PC-9 (cell line): ENCODE measurements at regions not wholly inside any gene's neighbourhood (a gene's known extent, or its start where the extent isn't known, plus 50 kb on each side); places are given as distances from the start of the nearest gene placed in this dataset.

Experiments
- BruUV-seq: library from RNA; stranded (reverse); fragments of 400-500 nt; replicated peaks from 2 replicates; lab custom pipeline; 2021; lab: Mats Ljungman, UMichigan
- CTCF ChIA-PET: fragments of 300-600 bp; sonication (Branson Sonifier 250); formaldehyde crosslinking; loops from one replicate; lab custom pipeline; 2022; ENCODE audit warnings: antibody characterized with exemption; lab: Charles Lee
- POLR2A ChIA-PET: fragments of 300-600 bp; sonication (Branson Sonifier 250); formaldehyde crosslinking; loops from one replicate; lab custom pipeline; 2022; ENCODE audit warnings: antibody characterized with exemption; ENCODE audit not compliant: unreplicated experiment; lab: Charles Lee
- DNase-seq, 2 experiments: peaks; one replicate each; pipeline versions ENCODE4 v3.0.0 to v3.0.0-alpha.2; 2015 to 2022; ENCODE audit warnings: mixed read lengths in 1 of 2
- H2AFZ ChIP-seq: fragments of 200-600 bp; sonication (generic); 2 replicates; pipeline ENCODE4 v1.8.1; 2017; ENCODE audit warnings: antibody characterized with exemption
- H3F3A ChIP-seq: fragments of 200-600 bp; sonication (generic); 2 replicates; pipeline ENCODE4 v1.8.1; 2017; ENCODE audit warnings: antibody characterized with exemption, mild to moderate bottlenecking, low read depth; ENCODE audit not compliant: insufficient read depth
- H3K27ac ChIP-seq: fragments of 200-600 bp; sonication (generic); 2 replicates; pipeline ENCODE4 v1.6.1; 2016; ENCODE audit warnings: mixed run types
- H3K27me3 ChIP-seq: fragments of 200-600 bp; sonication (generic); 2 replicates; pipeline ENCODE4 v1.6.1; 2016; ENCODE audit warnings: low read depth, mixed run types; ENCODE audit not compliant: insufficient read depth
- H3K36me3 ChIP-seq: fragments of 200-600 bp; sonication (generic); 2 replicates; pipeline ENCODE4 v1.6.1; 2016; ENCODE audit warnings: low read depth, mixed run types
- H3K4me1 ChIP-seq: fragments of 200-600 bp; sonication (generic); replicated peaks from 2 replicates; pipeline ENCODE4 v1.6.1; 2016; ENCODE audit warnings: mixed run types; ENCODE audit not compliant: insufficient read depth
- H3K4me2 ChIP-seq: fragments of 200-600 bp; sonication (generic); 2 replicates; pipeline ENCODE4 v1.6.1; 2017; ENCODE audit warnings: mixed run types
- H3K4me3 ChIP-seq: fragments of 200-600 bp; sonication (generic); 2 replicates; pipeline ENCODE4 v1.6.1; 2016; ENCODE audit warnings: mixed run types
- H3K79me2 ChIP-seq: fragments of 200-600 bp; sonication (generic); 2 replicates; pipeline ENCODE4 v1.6.1; 2017; ENCODE audit warnings: low read depth, mixed run types
- H3K9me2 ChIP-seq: fragments of 200-600 bp; sonication (generic); 2 replicates; pipeline ENCODE4 v1.8.1; 2017; ENCODE audit warnings: mild to moderate bottlenecking; ENCODE audit not compliant: insufficient read depth
- H3K9me3 ChIP-seq: fragments of 200-600 bp; sonication (generic); 2 replicates; pipeline ENCODE4 v1.8.1; 2016; ENCODE audit warnings: low read depth; ENCODE audit not compliant: insufficient read depth
- H4K20me1 ChIP-seq: fragments of 200-600 bp; sonication (generic); 2 replicates; pipeline ENCODE4 v1.8.1; 2017; ENCODE audit not compliant: insufficient read depth
- EZH2 ChIP-seq: fragments of 200-600 bp; sonication (generic); IDR thresholded peaks from 2 replicates; pipeline ENCODE4 v1.8.0; 2017; ENCODE audit warnings: antibody characterized with exemption, low read depth
- intact Hi-C: fragments of 100-400 bp; cut with micrococcal nuclease; formaldehyde crosslinking; loops from one replicate; pipeline ENCODE4 v1.10.0; 2022; ENCODE audit not compliant: unreplicated experiment
- TF ChIP-seq, protein P1 (sequence below): fragments of 200-600 bp; sonication (generic); conservative IDR thresholded peaks from 2 replicates; pipeline ENCODE4 v1.6.1; 2017; ENCODE audit warnings: mixed run types, antibody characterized with exemption, mild to moderate bottlenecking, moderate library complexity

DNA sequence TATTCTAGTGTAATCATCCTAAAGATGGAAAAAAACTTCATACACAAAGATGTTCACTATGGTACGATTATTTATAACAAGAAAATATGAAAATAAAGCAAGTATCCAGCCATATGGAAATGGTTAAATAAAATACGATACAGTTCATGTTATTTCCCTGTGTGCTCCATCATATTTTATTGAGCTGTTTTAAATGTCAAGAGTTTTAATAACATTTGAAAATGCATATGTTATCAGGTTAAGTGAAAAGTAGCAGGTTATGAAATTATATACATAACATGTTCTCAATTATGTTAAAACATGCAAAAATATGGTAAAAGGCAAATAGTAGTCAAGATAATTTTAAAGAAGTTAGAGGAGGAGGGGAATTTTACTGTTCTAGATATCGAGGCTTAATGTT, 192.0 kb downstream of the HNRNPD start:
- H3K4me2 ChIP-seq, result no peak overlapping the region
- H3K4me3 ChIP-seq, result no peak overlapping the region
- H4K20me1 ChIP-seq, result no peaks in the 10 kb centered on the region
- intact Hi-C loops, result no loop called here
- ChIA-PET CTCF (no interaction called here), POLR2A (no interaction called here)
- H3K9me2 ChIP-seq, result no peaks in the 10 kb centered on the region
- H3K9me3 ChIP-seq, result no peaks in the 10 kb centered on the region
- H2AFZ ChIP-seq, result no peak overlapping the region
- H3K79me2 ChIP-seq, result no peaks in the 10 kb centered on the region
- no peak overlapping the region for H3K27ac ChIP-seq
- no peak for DNase-seq
- no peak for TF ChIP-seq EZH2
- TF ChIP-seq, protein P1, sequence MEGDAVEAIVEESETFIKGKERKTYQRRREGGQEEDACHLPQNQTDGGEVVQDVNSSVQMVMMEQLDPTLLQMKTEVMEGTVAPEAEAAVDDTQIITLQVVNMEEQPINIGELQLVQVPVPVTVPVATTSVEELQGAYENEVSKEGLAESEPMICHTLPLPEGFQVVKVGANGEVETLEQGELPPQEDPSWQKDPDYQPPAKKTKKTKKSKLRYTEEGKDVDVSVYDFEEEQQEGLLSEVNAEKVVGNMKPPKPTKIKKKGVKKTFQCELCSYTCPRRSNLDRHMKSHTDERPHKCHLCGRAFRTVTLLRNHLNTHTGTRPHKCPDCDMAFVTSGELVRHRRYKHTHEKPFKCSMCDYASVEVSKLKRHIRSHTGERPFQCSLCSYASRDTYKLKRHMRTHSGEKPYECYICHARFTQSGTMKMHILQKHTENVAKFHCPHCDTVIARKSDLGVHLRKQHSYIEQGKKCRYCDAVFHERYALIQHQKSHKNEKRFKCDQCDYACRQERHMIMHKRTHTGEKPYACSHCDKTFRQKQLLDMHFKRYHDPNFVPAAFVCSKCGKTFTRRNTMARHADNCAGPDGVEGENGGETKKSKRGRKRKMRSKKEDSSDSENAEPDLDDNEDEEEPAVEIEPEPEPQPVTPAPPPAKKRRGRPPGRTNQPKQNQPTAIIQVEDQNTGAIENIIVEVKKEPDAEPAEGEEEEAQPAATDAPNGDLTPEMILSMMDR, result no peak
- BruUV-seq, result no TSS peak
- no peaks in the 10 kb centered on the region for H3K36me3 ChIP-seq
- H3K4me1 ChIP-seq, result no peaks in the 10 kb centered on the region
- H3K27me3 ChIP-seq, result no peaks in the 10 kb centered on the region
- no peaks in the 10 kb centered on the region for H3F3A ChIP-seq

DNA sequence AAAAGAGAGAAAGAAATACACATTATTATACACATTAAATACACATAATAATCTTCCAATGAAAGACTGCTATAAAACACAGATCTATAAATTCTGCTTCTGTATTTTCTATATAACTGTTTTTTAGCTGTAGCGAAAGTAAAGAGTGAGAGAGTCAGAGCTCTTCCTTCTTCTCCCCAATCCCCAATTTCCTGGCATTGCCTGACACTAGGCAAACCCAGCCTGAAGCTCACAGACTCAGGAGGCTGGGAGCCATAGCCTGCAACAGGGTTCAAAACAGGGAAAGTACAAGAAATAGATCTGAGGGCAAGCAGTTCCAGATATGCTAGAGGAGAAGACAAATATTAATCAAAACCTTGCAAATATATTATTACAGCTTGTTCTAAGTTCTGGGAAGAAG, 201.6 kb downstream of the HNRNPD start:
- H3F3A ChIP-seq, result no peaks in the 10 kb centered on the region
- CTCF ChIA-PET, result no interaction called here
- H3K9me2 ChIP-seq, result no peaks in the 10 kb centered on the region
- DNase-seq, result no peak
- no TSS peak for BruUV-seq
- no peak overlapping the region for H3K27ac ChIP-seq
- no peaks in the 10 kb centered on the region for H3K79me2 ChIP-seq
- intact Hi-C loops, result no loop called here
- H4K20me1 ChIP-seq, result no peaks in the 10 kb centered on the region
- H2AFZ ChIP-seq, result no peak overlapping the region
- TF ChIP-seq, protein P1, result no peak
- no peak for TF ChIP-seq EZH2
- H3K27me3 ChIP-seq, result no peaks in the 10 kb centered on the region
- H3K9me3 ChIP-seq, result no peaks in the 10 kb centered on the region
- H3K4me2 ChIP-seq, result no peak overlapping the region
- H3K4me3 ChIP-seq, result no peak overlapping the region
- H3K36me3 ChIP-seq, result no peaks in the 10 kb centered on the region
- POLR2A ChIA-PET, result no interaction called here
- H3K4me1 ChIP-seq, result no peaks in the 10 kb centered on the region

DNA sequence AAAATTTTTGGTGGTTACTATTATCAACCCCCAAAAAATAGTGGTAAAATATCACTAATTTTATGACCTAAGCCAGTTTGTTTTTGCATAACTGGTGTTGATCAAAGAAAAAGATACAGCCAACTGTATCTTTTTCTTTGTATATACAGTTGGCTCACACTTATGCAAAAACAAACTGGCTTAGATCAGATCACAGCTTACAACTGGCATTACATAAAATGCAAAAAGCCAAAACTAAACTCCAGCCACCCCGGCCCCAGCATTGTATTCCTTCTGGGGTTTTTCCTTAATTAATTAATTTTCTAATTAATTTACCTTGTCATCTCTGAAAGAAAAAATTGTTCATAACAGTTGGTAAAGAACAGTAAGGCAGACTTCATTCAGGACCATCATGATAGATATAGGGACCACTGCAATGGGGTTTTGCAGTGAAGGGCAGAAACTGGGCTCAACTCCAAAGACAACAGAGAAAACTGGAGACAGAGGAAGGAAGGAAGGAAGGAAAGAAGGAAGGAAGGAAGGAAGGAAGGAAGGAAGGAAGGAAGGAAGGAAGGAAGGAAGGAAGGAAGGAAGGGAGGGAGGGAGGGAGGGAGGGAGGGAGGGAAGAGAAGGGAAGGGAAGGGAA, 202.1 kb downstream of the HNRNPD start:
- DNase-seq, result no peak
- Histone ChIP-seq H3K4me3 (no peak overlapping the region), H4K20me1 (no peaks in the 10 kb centered on the region), H3F3A (no peaks in the 10 kb centered on the region), H3K9me2 (no peaks in the 10 kb centered on the region), H3K36me3 (no peaks in the 10 kb centered on the region), H3K4me2 (no peak overlapping the region), H3K79me2 (no peaks in the 10 kb centered on the region), H3K4me1 (no peaks in the 10 kb centered on the region), H3K9me3 (no peaks in the 10 kb centered on the region), H3K27ac (no peak overlapping the region), H3K27me3 (no peaks in the 10 kb centered on the region), H2AFZ (no peak overlapping the region)
- intact Hi-C loops, result no loop called here
- no TSS peak for BruUV-seq
- no peak for TF ChIP-seq EZH2
- TF ChIP-seq, protein P1, result no peak
- CTCF ChIA-PET, result no interaction called here
- POLR2A ChIA-PET, result no interaction called here
